GM19395 (cell line): ENCODE measurements at regions not wholly inside any gene's neighbourhood (a gene's known extent, or its start where the extent isn't known, plus 50 kb on each side); places are given as distances from the start of the nearest gene placed in this dataset.

Experiments
- ATAC-seq: cut with Tn5 transposase; IDR thresholded peaks from one replicate; pipeline ENCODE4 v1.9.1; 2021; ENCODE audit warnings: mild to moderate bottlenecking, moderate library complexity; ENCODE audit not compliant: unreplicated experiment

DNA sequence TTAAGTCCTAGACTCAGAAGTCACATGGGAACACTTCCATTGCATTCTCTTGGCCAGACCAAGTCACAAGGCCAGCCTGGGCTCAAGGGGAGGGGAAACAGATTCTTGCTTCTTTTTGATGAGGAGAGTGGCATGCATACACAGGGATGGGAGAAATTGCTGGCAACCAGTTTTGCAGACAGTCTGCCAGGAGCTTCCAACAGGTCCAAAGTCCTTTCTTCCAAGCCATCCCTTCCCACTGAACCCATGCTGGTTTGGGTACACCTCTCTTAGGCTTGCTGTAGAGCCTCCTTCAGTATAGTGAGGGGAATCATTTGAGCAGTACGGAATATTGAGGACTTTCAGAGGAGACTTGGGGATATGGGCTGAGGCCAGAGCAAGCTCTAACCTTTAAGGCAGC, 267.8 kb downstream of the BCOR start:
- no peak for ATAC-seq

DNA sequence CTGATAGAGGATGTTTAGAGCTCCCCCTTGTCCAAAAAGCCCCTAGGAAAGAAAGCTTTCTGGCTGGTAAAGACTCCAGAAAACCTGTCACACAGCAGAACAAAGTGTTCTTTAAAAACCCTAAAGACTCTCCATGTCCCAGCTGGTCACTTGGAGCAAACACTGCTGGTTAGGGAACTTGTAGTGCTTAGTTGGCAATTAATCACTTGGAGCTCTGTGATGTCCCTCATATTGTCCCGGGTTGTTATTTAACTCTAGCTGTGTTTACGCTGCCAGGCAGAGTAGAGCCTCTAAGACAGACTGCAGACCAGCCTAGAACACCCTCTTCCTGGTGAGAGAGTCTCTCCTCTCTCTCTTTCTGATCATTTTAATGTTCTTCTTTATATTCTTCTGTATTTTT, 267.3 kb downstream of the BCOR start:
- ATAC-seq: no peak

- ATAC-seq: no peak
Measured at GRCh38 chrX:39832211-39832610, 265.5 kb downstream of the BCOR start.

- no peak for ATAC-seq
Measured at GRCh38 chrX:39834600-39834999, 263.2 kb downstream of the BCOR start.

DNA sequence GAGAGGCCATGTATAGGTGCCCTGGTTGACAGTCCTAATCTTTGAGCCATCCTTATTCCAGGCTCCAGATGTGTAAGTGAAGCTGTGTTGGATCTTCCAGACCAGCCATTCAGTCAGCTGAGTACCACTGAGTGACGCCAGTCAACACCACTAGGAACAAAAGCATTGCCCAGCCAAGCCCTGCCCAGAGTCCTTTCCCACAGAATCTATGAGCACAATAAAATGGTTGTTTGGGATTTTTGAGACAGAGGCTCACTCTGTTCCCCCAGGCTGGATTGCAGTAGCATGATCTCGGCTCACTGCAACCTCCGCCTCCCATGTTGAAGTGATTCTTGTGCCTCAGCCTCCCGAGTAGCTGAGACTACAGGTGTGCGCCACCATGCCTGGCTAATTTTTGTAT, 262.5 kb downstream of the BCOR start:
- no peak for ATAC-seq

DNA sequence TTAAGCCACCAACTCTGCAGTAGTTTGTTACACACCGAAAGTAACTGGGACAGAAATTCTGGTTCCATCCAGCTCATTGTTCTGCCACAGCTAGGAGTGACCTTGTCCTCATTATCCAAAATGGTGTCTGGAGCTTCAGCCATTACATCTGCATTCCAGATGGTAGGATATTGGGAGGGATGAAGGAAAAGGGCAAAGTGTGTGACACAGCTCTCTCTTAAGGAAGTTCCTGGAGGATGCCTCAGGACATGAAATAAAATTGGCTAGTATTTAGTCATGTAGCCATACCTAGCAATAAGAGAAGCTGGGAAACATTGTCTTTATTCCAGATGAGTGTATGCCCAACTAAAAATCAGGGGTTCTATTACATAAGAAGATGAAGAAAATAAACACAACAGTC, 262.0 kb downstream of the BCOR start:
- no peak for ATAC-seq

DNA sequence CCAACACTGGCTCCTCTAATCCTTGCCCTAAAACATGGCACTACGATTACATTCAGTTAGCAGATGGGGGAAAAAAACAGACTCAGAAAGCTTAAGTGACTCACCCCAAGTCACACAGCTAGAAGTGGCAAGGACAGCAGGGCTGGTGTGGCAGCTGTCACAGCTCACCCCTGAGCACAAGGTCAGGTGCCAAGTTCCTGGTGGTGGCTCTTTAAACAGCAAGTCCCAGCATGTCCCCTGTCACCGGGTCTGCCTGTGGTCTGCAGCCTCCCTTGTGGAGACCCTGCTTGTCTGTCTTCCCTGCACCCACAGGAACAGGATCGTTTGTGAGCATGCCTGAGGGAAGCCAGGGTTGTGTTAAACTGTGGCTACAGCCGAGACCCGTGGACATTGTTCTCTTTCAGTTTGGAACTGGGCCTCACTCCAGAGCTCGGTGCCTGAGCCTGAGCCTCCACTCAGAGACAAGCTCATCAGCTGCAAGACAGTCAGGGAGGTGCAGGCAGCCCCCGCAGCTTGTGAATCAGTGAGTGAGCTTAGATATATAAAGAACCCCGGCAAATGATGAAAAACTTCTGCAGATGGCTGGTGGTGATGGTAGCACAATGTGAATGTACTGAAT, 260.8 kb downstream of the BCOR start:
- no peak for ATAC-seq

- no peak for ATAC-seq
Measured at GRCh38 chrX:39837688-39838087, 260.1 kb downstream of the BCOR start.

GRCh38 chrX:39839371-39839770, 258.4 kb downstream of the BCOR start:
- no peak for ATAC-seq

DNA sequence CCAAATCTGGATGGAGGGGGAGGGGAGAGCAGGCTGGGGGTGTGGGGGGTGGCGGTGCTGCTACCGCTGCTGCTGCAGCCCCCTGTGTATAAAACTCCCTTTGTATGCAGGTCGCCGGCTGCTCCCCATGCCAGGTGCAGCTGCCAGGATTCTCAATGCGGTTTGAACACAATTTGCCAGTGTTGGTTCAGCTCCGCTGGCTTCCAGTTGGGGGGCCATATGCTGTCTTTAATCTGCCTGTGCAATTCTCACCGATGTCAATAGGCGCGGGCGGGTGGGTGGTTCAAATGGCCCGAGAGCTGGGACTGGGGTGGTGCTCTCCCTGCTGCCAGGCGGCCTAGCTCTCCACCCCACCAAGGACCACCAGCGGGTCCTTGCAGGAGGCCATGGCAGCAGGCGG, 257.6 kb downstream of the BCOR start:
- ATAC-seq: no peak

DNA sequence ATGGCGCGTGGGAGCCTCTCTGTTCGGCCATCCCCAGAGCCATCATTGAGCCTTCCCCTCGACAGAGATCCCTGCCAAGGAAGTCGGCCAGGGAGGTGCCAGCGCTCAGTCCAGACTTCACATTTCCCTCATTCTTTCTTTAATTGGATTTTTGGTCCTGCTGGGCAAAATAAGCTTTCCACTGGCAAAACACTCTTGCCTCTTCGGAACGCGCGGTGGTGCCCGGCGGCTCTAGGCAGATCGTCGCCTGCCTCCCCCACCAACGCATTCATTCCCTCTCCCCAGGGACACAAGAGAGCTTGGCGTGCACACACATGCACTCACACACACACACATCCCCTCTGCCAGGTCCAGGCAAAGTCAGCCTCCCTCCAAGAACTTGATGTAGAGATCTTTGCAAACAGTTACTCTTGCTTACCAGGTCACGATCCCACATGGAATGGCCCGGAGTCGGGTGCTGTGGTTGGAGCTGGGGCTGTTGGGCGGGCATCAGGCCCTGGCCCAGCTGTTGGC, 257.1 kb downstream of the BCOR start:
- no peak for ATAC-seq

- no peak for ATAC-seq
Measured at GRCh38 chrX:39841604-39842003, 256.2 kb downstream of the BCOR start.

GRCh38 chrX:39842281-39842973, 255.3 kb downstream of the BCOR start:
- ATAC-seq: no peak

- ATAC-seq: no peak
Measured at GRCh38 chrX:39843318-39843717, 254.4 kb downstream of the BCOR start.

DNA sequence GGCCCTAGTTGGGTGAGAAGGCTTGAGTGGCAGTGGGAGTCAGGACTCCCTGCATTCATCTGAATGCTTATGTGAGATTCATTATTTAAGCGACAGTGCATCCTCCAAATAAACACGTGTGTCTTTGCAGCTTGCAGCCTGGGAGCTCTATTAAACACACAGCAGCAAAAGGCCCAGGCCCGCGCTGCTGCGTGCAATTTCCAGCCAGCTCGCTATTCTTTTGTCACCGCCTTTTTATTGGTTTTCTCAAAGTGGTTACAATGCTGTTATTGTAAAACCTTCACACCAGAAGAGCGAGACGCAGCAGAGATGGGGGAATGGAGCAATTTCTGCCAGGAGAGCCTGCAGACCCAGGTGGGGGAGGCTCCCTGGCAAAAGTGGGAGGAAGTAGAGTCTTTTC, 252.5 kb downstream of the BCOR start:
- ATAC-seq: no peak

DNA sequence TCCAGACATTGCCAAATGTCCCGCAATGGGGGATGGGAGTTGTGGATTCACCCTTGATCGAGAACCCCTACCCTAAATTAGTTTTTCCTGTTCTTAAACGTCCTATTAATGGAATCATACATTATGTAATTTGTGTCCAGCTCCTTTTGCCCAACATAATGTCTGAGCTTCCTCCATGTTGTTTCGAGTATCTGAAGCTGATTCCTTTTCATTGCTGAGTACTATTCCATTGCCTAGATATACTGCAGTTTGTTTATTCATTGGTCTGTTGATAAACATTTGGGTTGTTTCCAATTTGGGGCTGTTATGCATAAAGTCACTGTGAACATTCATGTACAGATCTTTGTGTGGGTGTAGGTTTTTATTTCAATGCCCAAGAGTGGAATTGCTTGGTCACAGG, 251.3 kb downstream of the BCOR start:
- ATAC-seq: no peak

- ATAC-seq: no peak
Measured at GRCh38 chrX:39848243-39848642, 249.5 kb downstream of the BCOR start.

DNA sequence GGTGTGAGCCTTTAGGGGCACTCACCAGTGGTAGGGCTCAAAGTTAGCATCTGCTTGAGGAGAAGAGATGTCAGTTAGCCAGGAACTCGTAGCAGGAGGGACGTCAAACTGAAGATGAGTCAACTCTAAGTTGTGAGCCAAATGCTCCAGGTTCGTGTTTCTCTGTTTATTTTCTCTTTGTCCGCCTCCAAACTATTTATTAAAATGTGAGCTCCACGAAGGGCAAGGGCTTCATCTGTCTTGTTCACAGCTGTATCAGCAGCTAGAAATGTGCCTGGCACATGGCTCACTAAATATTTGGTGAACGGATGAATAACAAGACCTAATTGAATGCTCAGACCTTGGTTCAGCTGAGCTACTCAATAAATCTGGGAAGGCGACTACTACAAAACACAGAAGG, 248.9 kb downstream of the BCOR start:
- ATAC-seq: no peak

- no peak for ATAC-seq
Measured at GRCh38 chrX:39850209-39850608, 247.5 kb downstream of the BCOR start.

DNA sequence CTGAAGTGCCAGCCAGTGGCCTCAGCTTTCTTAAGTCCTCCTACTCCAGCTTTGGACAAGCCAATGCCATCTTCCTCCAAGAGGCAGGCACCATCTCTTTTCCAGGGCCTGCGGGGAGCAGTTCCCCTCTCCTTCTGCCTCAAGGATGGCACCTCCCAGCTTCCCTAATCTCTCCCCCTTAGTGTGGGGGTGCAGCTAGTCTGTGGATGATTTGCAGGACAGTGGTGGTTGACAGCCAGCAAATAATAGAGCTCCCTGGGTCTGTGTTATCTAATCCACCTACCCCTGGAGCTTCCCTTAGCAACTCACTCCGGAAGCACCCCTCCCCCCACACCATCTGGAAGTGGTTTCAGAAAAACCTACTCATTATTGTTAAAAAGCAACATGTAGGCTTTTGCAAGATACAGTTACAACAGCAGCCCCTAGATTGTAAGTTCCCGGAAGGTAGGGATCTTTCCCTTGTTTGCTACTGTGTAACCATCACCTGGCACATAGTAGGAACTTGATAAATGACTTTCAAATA, 247.1 kb downstream of the BCOR start:
- ATAC-seq: no peak

GRCh38 chrX:39851745-39852455, 245.9 kb downstream of the BCOR start:
- ATAC-seq: no peak

DNA sequence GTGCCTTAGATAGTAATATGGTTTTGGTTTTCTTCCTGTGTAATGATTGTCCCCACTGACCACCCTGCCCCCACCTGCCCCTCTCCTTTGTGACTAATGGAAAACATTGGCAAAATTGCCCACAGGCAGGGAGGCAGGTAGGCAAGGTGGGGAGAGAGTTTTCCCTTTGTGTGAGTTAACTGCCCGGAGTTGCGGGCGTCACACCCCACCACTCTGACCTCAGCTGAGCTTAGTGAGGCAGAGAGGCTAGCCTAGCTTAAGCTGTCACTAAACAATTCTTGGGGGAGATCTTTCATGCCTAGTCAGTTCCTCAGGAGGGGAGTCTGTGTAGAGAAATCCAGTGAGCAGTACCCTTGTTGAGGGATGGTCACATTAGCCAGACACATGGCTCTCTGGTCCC, 245.3 kb downstream of the BCOR start:
- no peak for ATAC-seq
